Caco-2 (cell line): ENCODE measurements at regions not wholly inside any gene's neighbourhood (a gene's known extent, or its start where the extent isn't known, plus 50 kb on each side); places are given as distances from the start of the nearest gene placed in this dataset.

Experiments used
- BruUV-seq: library from RNA; stranded (reverse); fragments of 400-500 nt; replicated peaks from 2 replicates; lab custom pipeline; 2021; lab: Mats Ljungman, UMichigan
- CTCF ChIA-PET: fragments of 300-600 bp; sonication (Branson Sonifier 250); formaldehyde crosslinking; loops from one replicate; lab custom pipeline; 2022; ENCODE audit warnings: antibody characterized with exemption; lab: Charles Lee
- POLR2A ChIA-PET: fragments of 300-600 bp; sonication (Branson Sonifier 250); formaldehyde crosslinking; loops from one replicate; lab custom pipeline; 2022; ENCODE audit warnings: antibody characterized with exemption; lab: Charles Lee
- DNase-seq, 2 experiments: peaks; one replicate each; pipeline versions ENCODE4 v3.0.0 to v3.0.0-alpha.2; 2020 to 2022
- H3K27me3 ChIP-seq: replicated peaks from 2 replicates; pipeline ENCODE4 v1.6.0; 2011; ENCODE audit warnings: low read length; ENCODE audit not compliant: control insufficient read depth, insufficient read depth
- H3K36me3 ChIP-seq: 2 replicates; pipeline ENCODE4 v1.5.1; 2011; ENCODE audit warnings: low read length; ENCODE audit not compliant: control insufficient read depth, insufficient read depth
- H3K4me1 ChIP-seq: fragments of 250-450 bp; sonication (Bioruptor Pico); 2 replicates; pipeline ENCODE4 v1.5.1; 2020; ENCODE audit warnings: mild to moderate bottlenecking
- H3K4me3 ChIP-seq: 2 replicates; pipeline ENCODE4 v1.5.1; 2011; ENCODE audit warnings: low read depth, mild to moderate bottlenecking, control low read depth, low read length
- H3K9me3 ChIP-seq: fragments of 250-450 bp; sonication (Bioruptor Pico); 2 replicates; pipeline ENCODE4 v1.5.1; 2020; ENCODE audit warnings: mild to moderate bottlenecking, moderate library complexity
- H3K27ac Mint-ChIP-seq: one replicate; pipeline ENCODE4 v1.8.0; 2022; ENCODE audit warnings: mixed read lengths; ENCODE audit not compliant: unreplicated experiment
- H3K27me3 Mint-ChIP-seq: one replicate; pipeline ENCODE4 v1.8.0; 2022; ENCODE audit warnings: mixed read lengths; ENCODE audit not compliant: insufficient read depth, unreplicated experiment
- H3K36me3 Mint-ChIP-seq: one replicate; pipeline ENCODE4 v1.8.0; 2022; ENCODE audit warnings: mild to moderate bottlenecking, mixed read lengths; ENCODE audit not compliant: insufficient read depth, unreplicated experiment
- H3K4me1 Mint-ChIP-seq: one replicate; pipeline ENCODE4 v1.8.0; 2022; ENCODE audit warnings: low read depth, mixed read lengths; ENCODE audit not compliant: unreplicated experiment
- H3K4me3 Mint-ChIP-seq: one replicate; pipeline ENCODE4 v1.8.0; 2022; ENCODE audit warnings: mild to moderate bottlenecking, moderate library complexity, mixed read lengths; ENCODE audit not compliant: unreplicated experiment
- H3K9me3 Mint-ChIP-seq: one replicate; pipeline ENCODE4 v1.8.0; 2022; ENCODE audit warnings: mixed read lengths; ENCODE audit not compliant: unreplicated experiment
- intact Hi-C: fragments of 100-400 bp; cut with micrococcal nuclease; formaldehyde crosslinking; loops from one replicate; pipeline ENCODE4 v1.10.0; 2022; ENCODE audit not compliant: unreplicated experiment
- TF ChIP-seq, protein P1 (sequence below), 2 experiments: fragments of 200-600 bp in 1 of 2; IDR thresholded peaks; 1 replicate in 1 of 2; 2 replicates in 1 of 2; pipeline versions ENCODE4 v1.5.1 to v1.8.0; 2011 to 2022; ENCODE audit warnings: antibody characterized with exemption in 1 of 2, control low read depth in 1 of 2, inconsistent platforms in 1 of 2, low read depth in 1 of 2, low read length in 1 of 2, mild to moderate bottlenecking in 1 of 2, moderate library complexity in 1 of 2; ENCODE audit not compliant: insufficient read depth in 1 of 2, severe bottlenecking in 1 of 2, unreplicated experiment in 1 of 2

GRCh38 chrX:155761185-155761584, 120.0 kb upstream of the VAMP7 start:
- no TSS peak for BruUV-seq
- CTCF ChIA-PET: no interaction called here
- no peaks in the 10 kb centered on the region for H3K36me3 ChIP-seq
- H3K4me3 ChIP-seq: no peak overlapping the region
- intact Hi-C loops: no loop called here
- DNase-seq: no peak
- H3K27me3 ChIP-seq: no peaks in the 10 kb centered on the region
- no peak overlapping the region for H3K4me3 Mint-ChIP-seq
- no peaks in the 10 kb centered on the region for H3K4me1 Mint-ChIP-seq
- no peaks in the 10 kb centered on the region for H3K27me3 Mint-ChIP-seq
- no peaks in the 10 kb centered on the region for H3K9me3 ChIP-seq
- no peak overlapping the region for H3K27ac Mint-ChIP-seq
- H3K9me3 Mint-ChIP-seq: no peaks in the 10 kb centered on the region
- H3K4me1 ChIP-seq: no peaks in the 10 kb centered on the region
- H3K36me3 Mint-ChIP-seq: no peaks in the 10 kb centered on the region
- TF ChIP-seq, protein P1, sequence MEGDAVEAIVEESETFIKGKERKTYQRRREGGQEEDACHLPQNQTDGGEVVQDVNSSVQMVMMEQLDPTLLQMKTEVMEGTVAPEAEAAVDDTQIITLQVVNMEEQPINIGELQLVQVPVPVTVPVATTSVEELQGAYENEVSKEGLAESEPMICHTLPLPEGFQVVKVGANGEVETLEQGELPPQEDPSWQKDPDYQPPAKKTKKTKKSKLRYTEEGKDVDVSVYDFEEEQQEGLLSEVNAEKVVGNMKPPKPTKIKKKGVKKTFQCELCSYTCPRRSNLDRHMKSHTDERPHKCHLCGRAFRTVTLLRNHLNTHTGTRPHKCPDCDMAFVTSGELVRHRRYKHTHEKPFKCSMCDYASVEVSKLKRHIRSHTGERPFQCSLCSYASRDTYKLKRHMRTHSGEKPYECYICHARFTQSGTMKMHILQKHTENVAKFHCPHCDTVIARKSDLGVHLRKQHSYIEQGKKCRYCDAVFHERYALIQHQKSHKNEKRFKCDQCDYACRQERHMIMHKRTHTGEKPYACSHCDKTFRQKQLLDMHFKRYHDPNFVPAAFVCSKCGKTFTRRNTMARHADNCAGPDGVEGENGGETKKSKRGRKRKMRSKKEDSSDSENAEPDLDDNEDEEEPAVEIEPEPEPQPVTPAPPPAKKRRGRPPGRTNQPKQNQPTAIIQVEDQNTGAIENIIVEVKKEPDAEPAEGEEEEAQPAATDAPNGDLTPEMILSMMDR (IDR thresholded peaks at IDR 0.05; ENCODE audit: insufficient read depth in 1 of 2, low read depth in 1 of 2, low read length in 1 of 2, severe bottlenecking in 1 of 2, unreplicated experiment in 1 of 2): no peak
- POLR2A ChIA-PET: no interaction called here

- BruUV-seq: no TSS peak
- TF ChIP-seq, protein P1 (IDR thresholded peaks at IDR 0.05; ENCODE audit: insufficient read depth in 1 of 2, low read depth in 1 of 2, low read length in 1 of 2, severe bottlenecking in 1 of 2, unreplicated experiment in 1 of 2): no peak
Measured at GRCh38 chrX:155757046-155757759, 123.9 kb upstream of the VAMP7 start.

DNA sequence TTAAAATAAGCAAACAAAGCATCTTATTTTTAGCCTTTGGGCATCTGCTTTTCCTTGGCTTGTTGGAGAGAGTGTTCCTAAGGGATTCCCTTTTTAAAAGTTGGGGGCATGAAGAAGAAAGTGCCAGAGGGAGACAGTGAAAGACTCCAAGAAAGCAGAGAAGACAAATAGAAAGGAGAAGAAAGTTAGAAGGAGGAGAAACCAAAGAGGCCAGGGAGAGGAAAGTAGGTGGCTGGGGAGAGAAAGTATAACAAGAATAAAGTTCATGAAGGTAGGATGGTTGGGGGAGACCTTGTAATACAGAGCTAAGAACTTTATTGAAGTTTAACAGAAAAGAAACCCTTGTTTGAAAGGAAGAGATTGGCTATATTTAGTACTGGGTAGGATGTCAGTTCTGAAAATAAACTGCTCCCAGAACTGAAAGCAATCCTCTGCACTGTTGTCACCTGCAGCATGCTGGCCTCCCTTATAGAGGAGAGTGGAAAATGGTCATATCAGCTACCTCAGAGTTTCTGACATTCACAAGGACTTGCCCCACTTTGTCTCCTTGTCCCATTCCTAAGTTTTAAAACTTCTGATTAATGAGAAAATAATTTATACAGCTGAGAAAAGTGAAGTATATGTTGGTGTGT, 125.3 kb upstream of the VAMP7 start:
- Mint-ChIP-seq H3K9me3 (no peaks in the 10 kb centered on the region), H3K4me3 (no peak overlapping the region), H3K27ac (no peak overlapping the region), H3K4me1 (no peaks in the 10 kb centered on the region), H3K36me3 (no peaks in the 10 kb centered on the region), H3K27me3 (peaks cover 4% of the 10 kb centered on the region)
- no peak overlapping the region for H3K4me3 ChIP-seq
- intact Hi-C loops: no loop called here
- TF ChIP-seq, protein P1 (IDR thresholded peaks at IDR 0.05; ENCODE audit: insufficient read depth in 1 of 2, low read depth in 1 of 2, low read length in 1 of 2, severe bottlenecking in 1 of 2, unreplicated experiment in 1 of 2): no peak
- no peaks in the 10 kb centered on the region for H3K4me1 ChIP-seq
- ChIA-PET CTCF (no interaction called here), POLR2A (no interaction called here)
- no peaks in the 10 kb centered on the region for H3K9me3 ChIP-seq
- H3K27me3 ChIP-seq: no peaks in the 10 kb centered on the region
- no TSS peak for BruUV-seq
- H3K36me3 ChIP-seq: no peaks in the 10 kb centered on the region
- no peak for DNase-seq

More at GRCh38 chrX:155757046-155757759, 123.9 kb upstream of the VAMP7 start:
- DNase-seq: no peak
- H3K4me3 Mint-ChIP-seq: no peak overlapping the region
- no peaks in the 10 kb centered on the region for H3K9me3 ChIP-seq
- no peak overlapping the region for H3K27ac Mint-ChIP-seq
- ChIA-PET POLR2A (no interaction called here), CTCF (no interaction called here)
- peaks cover 3% of the 10 kb centered on the region for H3K27me3 Mint-ChIP-seq
- no peaks in the 10 kb centered on the region for H3K4me1 Mint-ChIP-seq
- H3K4me3 ChIP-seq: no peak overlapping the region
- intact Hi-C loops: no loop called here
- no peaks in the 10 kb centered on the region for H3K4me1 ChIP-seq
- H3K36me3 Mint-ChIP-seq: no peaks in the 10 kb centered on the region
- no peaks in the 10 kb centered on the region for H3K27me3 ChIP-seq
- no peaks in the 10 kb centered on the region for H3K36me3 ChIP-seq
- H3K9me3 Mint-ChIP-seq: no peaks in the 10 kb centered on the region
